ENCODE measurements at regions not wholly inside any gene's neighbourhood (a gene's known extent, or its start where the extent isn't known, plus 50 kb on each side); places are given as distances from the start of the nearest gene placed in this dataset.

DNA sequence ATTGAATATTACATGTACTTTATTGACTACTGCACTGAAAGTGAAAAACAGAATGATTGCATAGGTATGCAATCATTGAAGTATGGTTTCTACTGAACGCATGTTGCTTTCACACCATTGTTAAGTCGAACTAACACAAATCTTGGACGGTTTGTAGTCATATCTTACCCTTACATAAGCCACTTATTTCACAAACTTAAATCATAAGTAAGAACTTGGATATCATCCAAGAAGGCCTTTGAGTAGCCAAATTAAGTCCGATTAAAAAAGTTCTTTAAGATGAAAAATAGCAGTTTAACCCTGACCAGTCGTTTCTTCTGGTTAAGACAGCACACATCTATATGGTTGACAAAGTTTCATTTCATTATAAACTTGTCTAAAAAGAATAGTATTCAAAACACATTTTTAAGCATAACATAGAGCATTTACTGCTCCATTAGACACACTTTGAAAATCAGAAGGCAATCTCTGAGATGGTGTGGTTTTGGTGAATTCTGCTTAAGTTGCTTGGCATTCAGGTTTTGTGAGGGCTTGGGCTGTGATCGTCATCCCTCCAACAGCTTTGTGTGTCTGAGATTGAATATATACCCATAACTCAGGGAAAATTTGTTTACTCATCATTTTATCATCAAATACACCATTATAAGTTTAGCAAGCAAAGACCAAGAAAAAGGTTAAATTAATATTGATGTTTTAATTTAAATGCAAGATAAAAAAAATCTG lies 92.2 kb downstream of the NFKBIZ start:
- TF ChIP-seq ISL1 (CRISPR knock-in tag; IDR thresholded peaks at IDR 0.05) (peak; percentile 64), ZFP3 (CRISPR knock-in tag; IDR thresholded peaks at IDR 0.05) (no peak), ZNF70 (CRISPR knock-in tag; IDR thresholded peaks at IDR 0.05) (no peak), TOX (CRISPR knock-in tag; IDR thresholded peaks at IDR 0.05; ENCODE audit: borderline replicate concordance) (no peak)
- ATAC-seq, result peak; percentile 27

DNA sequence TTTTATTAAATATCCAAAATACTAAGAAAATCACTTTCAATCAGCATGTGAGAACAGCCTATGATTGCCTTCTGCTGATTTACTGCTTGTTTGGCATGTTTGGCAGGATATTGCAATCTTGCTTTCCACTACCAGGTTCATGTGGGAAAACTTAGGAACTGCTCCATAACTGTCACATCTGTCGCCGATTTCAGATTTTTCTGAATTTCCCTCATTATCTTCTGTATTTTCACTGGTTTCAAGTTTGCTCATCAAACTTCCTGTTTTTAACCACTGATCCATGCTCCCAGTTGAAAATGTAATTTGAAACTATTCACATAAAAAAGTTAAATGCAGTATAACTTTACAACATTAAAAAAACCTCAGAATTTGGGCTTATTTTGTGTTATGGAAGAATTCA lies 93.0 kb downstream of the NFKBIZ start:
- TF ChIP-seq, protein P1, sequence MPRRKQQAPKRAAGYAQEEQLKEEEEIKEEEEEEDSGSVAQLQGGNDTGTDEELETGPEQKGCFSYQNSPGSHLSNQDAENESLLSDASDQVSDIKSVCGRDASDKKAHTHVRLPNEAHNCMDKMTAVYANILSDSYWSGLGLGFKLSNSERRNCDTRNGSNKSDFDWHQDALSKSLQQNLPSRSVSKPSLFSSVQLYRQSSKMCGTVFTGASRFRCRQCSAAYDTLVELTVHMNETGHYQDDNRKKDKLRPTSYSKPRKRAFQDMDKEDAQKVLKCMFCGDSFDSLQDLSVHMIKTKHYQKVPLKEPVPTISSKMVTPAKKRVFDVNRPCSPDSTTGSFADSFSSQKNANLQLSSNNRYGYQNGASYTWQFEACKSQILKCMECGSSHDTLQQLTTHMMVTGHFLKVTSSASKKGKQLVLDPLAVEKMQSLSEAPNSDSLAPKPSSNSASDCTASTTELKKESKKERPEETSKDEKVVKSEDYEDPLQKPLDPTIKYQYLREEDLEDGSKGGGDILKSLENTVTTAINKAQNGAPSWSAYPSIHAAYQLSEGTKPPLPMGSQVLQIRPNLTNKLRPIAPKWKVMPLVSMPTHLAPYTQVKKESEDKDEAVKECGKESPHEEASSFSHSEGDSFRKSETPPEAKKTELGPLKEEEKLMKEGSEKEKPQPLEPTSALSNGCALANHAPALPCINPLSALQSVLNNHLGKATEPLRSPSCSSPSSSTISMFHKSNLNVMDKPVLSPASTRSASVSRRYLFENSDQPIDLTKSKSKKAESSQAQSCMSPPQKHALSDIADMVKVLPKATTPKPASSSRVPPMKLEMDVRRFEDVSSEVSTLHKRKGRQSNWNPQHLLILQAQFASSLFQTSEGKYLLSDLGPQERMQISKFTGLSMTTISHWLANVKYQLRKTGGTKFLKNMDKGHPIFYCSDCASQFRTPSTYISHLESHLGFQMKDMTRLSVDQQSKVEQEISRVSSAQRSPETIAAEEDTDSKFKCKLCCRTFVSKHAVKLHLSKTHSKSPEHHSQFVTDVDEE (CRISPR knock-in tag; IDR thresholded peaks at IDR 0.05), result no peak
- ATAC-seq, result no peak

DNA sequence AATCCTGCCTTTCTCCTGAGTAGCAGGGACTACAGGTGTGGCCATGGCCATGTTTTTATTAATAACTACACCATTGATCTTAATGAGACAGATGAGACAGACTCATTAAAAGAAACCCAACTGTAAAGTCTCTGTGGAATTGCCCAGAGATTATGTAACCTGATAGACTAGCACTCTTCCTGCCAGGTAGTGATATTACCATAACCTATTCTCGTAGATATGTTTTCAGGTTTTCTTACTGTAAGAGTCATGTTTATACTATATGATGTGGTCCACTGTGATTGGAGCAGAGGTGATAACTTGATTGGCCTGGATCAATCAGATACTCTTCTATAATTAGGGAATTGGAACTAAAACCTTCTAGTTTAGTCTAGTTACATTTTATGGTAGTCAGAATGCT lies 93.7 kb downstream of the NFKBIZ start:
- TF ChIP-seq ESRRG (CRISPR knock-in tag; IDR thresholded peaks at IDR 0.05) (no peak), OSR1 (CRISPR knock-in tag; IDR thresholded peaks at IDR 0.05) (no peak), ZFP3 (CRISPR knock-in tag; IDR thresholded peaks at IDR 0.05) (no peak), PPARA (CRISPR knock-in tag; IDR thresholded peaks at IDR 0.05; ENCODE audit: borderline replicate concordance) (no peak)
- TF ChIP-seq, protein P2, sequence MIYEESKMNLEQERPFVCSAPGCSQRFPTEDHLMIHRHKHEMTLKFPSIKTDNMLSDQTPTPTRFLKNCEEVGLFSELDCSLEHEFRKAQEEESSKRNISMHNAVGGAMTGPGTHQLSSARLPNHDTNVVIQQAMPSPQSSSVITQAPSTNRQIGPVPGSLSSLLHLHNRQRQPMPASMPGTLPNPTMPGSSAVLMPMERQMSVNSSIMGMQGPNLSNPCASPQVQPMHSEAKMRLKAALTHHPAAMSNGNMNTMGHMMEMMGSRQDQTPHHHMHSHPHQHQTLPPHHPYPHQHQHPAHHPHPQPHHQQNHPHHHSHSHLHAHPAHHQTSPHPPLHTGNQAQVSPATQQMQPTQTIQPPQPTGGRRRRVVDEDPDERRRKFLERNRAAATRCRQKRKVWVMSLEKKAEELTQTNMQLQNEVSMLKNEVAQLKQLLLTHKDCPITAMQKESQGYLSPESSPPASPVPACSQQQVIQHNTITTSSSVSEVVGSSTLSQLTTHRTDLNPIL (CRISPR knock-in tag; IDR thresholded peaks at IDR 0.05; ENCODE audit: low read depth), result no peak
- TF ChIP-seq, protein P3, sequence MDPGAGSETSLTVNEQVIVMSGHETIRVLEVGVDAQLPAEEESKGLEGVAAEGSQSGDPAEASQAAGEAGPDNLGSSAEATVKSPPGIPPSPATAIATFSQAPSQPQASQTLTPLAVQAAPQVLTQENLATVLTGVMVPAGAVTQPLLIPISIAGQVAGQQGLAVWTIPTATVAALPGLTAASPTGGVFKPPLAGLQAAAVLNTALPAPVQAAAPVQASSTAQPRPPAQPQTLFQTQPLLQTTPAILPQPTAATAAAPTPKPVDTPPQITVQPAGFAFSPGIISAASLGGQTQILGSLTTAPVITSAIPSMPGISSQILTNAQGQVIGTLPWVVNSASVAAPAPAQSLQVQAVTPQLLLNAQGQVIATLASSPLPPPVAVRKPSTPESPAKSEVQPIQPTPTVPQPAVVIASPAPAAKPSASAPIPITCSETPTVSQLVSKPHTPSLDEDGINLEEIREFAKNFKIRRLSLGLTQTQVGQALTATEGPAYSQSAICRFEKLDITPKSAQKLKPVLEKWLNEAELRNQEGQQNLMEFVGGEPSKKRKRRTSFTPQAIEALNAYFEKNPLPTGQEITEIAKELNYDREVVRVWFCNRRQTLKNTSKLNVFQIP (CRISPR knock-in tag; IDR thresholded peaks at IDR 0.05; ENCODE audit: borderline replicate concordance, low read depth), result no peak
- ATAC-seq, result no peak

DNA sequence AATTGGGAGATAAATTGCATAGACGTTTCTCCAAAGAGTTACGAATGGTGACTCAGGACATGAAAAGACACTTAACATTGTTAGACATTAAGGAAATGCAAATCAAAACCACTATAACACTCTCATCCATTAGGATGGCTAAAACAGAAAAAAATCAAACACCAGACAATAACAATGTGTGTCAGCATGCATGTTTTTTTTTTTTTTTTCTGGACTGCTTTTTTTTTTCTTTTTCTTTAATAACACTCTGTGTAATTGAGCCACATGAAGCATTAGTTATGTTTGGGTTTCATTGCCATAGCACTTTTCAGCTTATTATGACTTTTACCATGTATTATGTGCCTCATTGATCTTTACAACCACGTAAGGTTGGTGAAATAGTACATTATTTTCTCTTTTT lies 95.0 kb downstream of the NFKBIZ start:
- TF ChIP-seq ZC3H10 (CRISPR knock-in tag; IDR thresholded peaks at IDR 0.05) (peak; percentile 36; the same call in 1 of the 2 replicates), ISL1 (CRISPR knock-in tag; IDR thresholded peaks at IDR 0.05) (peak; percentile 29; the same call in 1 of the 2 replicates), ZNF565 (CRISPR knock-in tag; conservative IDR thresholded peaks at IDR 0.05; ENCODE audit: low read depth) (no peak)
- TF ChIP-seq, protein P3 (CRISPR knock-in tag; IDR thresholded peaks at IDR 0.05; ENCODE audit: borderline replicate concordance, low read depth), result no peak
- ATAC-seq, result no peak

DNA sequence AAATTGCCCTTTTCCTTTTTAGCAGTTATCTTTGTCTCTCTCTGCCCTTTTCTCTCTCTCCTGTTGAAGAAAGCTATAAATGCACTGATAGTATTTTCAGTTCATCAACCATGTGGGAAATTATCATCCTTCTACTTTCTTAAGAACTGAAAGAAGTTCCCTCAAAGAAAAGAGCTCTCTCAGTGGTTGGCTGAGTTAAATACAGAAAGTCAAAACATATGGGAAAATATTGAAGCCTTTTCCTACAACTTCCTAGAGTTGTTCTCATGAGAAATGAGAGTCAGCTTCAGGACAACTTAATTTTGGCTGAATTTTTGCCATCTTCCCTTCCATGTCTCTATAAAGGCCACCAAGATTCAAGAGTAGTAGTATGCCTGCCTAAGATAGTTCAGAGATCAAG lies 96.7 kb downstream of the NFKBIZ start:
- no peak for ATAC-seq
- TF ChIP-seq CSDC2 (CRISPR knock-in tag; IDR thresholded peaks at IDR 0.05), result no peak
- no peak for TF ChIP-seq ZNF70 (CRISPR knock-in tag; IDR thresholded peaks at IDR 0.05)
- TF ChIP-seq ZNF565 (CRISPR knock-in tag; conservative IDR thresholded peaks at IDR 0.05; ENCODE audit: low read depth), result no peak
- no peak for TF ChIP-seq RARB (CRISPR knock-in tag; IDR thresholded peaks at IDR 0.05)
- TF ChIP-seq GLIS3 (CRISPR knock-in tag; IDR thresholded peaks at IDR 0.05), result no peak
- TF ChIP-seq, protein P4, sequence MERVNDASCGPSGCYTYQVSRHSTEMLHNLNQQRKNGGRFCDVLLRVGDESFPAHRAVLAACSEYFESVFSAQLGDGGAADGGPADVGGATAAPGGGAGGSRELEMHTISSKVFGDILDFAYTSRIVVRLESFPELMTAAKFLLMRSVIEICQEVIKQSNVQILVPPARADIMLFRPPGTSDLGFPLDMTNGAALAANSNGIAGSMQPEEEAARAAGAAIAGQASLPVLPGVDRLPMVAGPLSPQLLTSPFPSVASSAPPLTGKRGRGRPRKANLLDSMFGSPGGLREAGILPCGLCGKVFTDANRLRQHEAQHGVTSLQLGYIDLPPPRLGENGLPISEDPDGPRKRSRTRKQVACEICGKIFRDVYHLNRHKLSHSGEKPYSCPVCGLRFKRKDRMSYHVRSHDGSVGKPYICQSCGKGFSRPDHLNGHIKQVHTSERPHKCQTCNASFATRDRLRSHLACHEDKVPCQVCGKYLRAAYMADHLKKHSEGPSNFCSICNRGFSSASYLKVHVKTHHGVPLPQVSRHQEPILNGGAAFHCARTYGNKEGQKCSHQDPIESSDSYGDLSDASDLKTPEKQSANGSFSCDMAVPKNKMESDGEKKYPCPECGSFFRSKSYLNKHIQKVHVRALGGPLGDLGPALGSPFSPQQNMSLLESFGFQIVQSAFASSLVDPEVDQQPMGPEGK (CRISPR knock-in tag; IDR thresholded peaks at IDR 0.05; ENCODE audit: borderline replicate concordance), result no peak
- TF ChIP-seq, protein P5, sequence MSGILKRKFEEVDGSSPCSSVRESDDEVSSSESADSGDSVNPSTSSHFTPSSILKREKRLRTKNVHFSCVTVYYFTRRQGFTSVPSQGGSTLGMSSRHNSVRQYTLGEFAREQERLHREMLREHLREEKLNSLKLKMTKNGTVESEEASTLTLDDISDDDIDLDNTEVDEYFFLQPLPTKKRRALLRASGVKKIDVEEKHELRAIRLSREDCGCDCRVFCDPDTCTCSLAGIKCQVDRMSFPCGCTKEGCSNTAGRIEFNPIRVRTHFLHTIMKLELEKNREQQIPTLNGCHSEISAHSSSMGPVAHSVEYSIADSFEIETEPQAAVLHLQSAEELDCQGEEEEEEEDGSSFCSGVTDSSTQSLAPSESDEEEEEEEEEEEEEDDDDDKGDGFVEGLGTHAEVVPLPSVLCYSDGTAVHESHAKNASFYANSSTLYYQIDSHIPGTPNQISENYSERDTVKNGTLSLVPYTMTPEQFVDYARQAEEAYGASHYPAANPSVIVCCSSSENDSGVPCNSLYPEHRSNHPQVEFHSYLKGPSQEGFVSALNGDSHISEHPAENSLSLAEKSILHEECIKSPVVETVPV (CRISPR knock-in tag; IDR thresholded peaks at IDR 0.05), result no peak
- TF ChIP-seq SNAI2 (CRISPR knock-in tag; IDR thresholded peaks at IDR 0.05), result no peak
- TF ChIP-seq, protein P3 (CRISPR knock-in tag; IDR thresholded peaks at IDR 0.05; ENCODE audit: borderline replicate concordance, low read depth), result no peak
- no peak for TF ChIP-seq ESRRG (CRISPR knock-in tag; IDR thresholded peaks at IDR 0.05)
- no peak for TF ChIP-seq ZNF8 (CRISPR knock-in tag; IDR thresholded peaks at IDR 0.05)
